ENCODE measurements at regions not wholly inside any gene's neighbourhood (a gene's known extent, or its start where the extent isn't known, plus 50 kb on each side); places are given as distances from the start of the nearest gene placed in this dataset.

DNA sequence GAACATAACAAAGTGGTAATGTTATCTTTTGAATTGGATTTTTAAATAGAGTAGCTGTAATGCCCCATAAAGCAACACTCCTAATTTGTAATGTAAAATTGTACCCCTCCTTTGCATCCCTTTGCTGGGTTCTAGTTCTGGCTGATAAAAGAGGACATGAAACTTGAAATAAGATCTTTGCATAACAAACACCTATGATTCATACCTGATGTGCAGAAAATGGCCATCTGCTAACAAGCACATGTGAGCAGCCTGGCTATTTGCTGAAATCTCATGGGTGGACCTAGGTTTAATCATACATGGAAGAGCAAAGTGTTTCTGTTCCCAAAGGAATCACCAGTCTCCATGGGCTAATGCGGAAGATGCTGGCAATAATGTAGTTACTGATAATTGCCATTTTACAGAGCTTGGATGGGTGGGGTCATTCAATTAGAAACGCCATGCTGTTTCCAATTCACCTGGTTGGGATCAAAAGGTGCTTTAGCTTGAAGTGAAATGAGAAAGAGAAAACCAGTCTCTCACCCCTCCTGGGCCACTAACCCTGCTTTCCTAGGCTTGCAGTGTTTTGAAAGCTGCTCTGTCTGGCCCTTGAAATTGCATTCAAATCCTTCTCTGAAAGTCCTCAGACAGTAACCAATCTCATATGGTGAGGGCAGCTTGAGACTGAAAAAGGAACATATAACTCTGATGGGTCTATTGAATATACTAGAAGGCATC lies 585.1 kb downstream of the TLE4 start:
- TF ChIP-seq POLR2A (IDR thresholded peaks at IDR 0.05) (no peak), EP300 (IDR thresholded peaks at IDR 0.05) (no peak)
- TF ChIP-seq, protein P1, sequence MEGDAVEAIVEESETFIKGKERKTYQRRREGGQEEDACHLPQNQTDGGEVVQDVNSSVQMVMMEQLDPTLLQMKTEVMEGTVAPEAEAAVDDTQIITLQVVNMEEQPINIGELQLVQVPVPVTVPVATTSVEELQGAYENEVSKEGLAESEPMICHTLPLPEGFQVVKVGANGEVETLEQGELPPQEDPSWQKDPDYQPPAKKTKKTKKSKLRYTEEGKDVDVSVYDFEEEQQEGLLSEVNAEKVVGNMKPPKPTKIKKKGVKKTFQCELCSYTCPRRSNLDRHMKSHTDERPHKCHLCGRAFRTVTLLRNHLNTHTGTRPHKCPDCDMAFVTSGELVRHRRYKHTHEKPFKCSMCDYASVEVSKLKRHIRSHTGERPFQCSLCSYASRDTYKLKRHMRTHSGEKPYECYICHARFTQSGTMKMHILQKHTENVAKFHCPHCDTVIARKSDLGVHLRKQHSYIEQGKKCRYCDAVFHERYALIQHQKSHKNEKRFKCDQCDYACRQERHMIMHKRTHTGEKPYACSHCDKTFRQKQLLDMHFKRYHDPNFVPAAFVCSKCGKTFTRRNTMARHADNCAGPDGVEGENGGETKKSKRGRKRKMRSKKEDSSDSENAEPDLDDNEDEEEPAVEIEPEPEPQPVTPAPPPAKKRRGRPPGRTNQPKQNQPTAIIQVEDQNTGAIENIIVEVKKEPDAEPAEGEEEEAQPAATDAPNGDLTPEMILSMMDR (IDR thresholded peaks at IDR 0.05): no peak
